GM13976 (cell line): ENCODE measurements at regions not wholly inside any gene's neighbourhood (a gene's known extent, or its start where the extent isn't known, plus 50 kb on each side); places are given as distances from the start of the nearest gene placed in this dataset.
"Not testable (repeated sequence)": the region's sequence is repeated elsewhere in the genome, so short reads cannot be mapped to it uniquely, and the experiment has no call there.

Experiments
- DNase-seq: peaks from one replicate; pipeline ENCODE4 v3.0.0; 2012; ENCODE audit warnings: low spot score
- CTCF ChIP-seq: IDR thresholded peaks from 2 replicates; pipeline ENCODE4 v1.5.1; 2012; ENCODE audit warnings: borderline replicate concordance, mild to moderate bottlenecking; ENCODE audit not compliant: insufficient read depth; ENCODE audit errors: extremely low read depth, missing control alignments, control extremely low read depth
- in situ Hi-C: fragments of 300-500 bp; cut with MboI; formaldehyde crosslinking; loops from one replicate; pipeline ENCODE4 v1.12.0; 2022; ENCODE audit warnings: low sequenced_read_pairs, mixed read lengths, inconsistent platforms; ENCODE audit not compliant: unreplicated experiment

GRCh38 chr7:12921751-12922345 is 234.4 kb downstream of the ARL4A start:
- no peak for TF ChIP-seq CTCF
- no peak for DNase-seq
- in situ Hi-C loops, result no loop called here

- DNase-seq, result no peak
- in situ Hi-C loops, result no loop called here
- TF ChIP-seq CTCF, result no peak
These were observed 236.5 kb downstream of the ARL4A start for GRCh38 chr7:12923971-12924370.

GRCh38 chr7:12926206-12926605 is 238.8 kb downstream of the ARL4A start:
- no peak for TF ChIP-seq CTCF
- in situ Hi-C loops, result no loop called here
- DNase-seq, result no peak

GRCh38 chr7:12927635-12928434 is 240.4 kb downstream of the ARL4A start:
- no peak for DNase-seq
- in situ Hi-C loops, result no loop called here
- TF ChIP-seq CTCF, result no peak

- DNase-seq, result no peak
- TF ChIP-seq CTCF, result no peak
- in situ Hi-C loops, result no loop called here
These were observed 242.2 kb downstream of the ARL4A start for GRCh38 chr7:12929476-12930140.

- in situ Hi-C loops, result no loop called here
- no peak for TF ChIP-seq CTCF
- DNase-seq, result no peak
These were observed 243.1 kb downstream of the ARL4A start for GRCh38 chr7:12930534-12930933.

GRCh38 chr7:12931465-12931864 is 244.0 kb downstream of the ARL4A start:
- DNase-seq, in situ Hi-C loops: not testable (repeated sequence)
